MM.1S (cell line): ENCODE measurements at regions not wholly inside any gene's neighbourhood (a gene's known extent, or its start where the extent isn't known, plus 50 kb on each side); places are given as distances from the start of the nearest gene placed in this dataset.

ENCODE experiments used
- DNase-seq: peaks from one replicate; pipeline ENCODE4 v3.0.0-alpha.2; 2015
- H2AFZ ChIP-seq: fragments of 300-600 bp; sonication (generic); 2 replicates; pipeline ENCODE4 v1.6.0; 2016; ENCODE audit warnings: antibody characterized with exemption, low read length
- H3F3A ChIP-seq: fragments of 300-600 bp; sonication (generic); 2 replicates; pipeline ENCODE4 v1.6.1; 2016; ENCODE audit warnings: mild to moderate bottlenecking, antibody characterized with exemption, low read length, moderate library complexity, mixed read lengths; ENCODE audit not compliant: insufficient read depth
- H3K27ac ChIP-seq: fragments of 300-600 bp; sonication (generic); 2 replicates; pipeline ENCODE4 v1.5.1; 2016; ENCODE audit warnings: mild to moderate bottlenecking, low read length
- H3K27me3 ChIP-seq: fragments of 300-600 bp; sonication (generic); replicated peaks from 2 replicates; pipeline ENCODE4 v1.6.0; 2016; ENCODE audit warnings: low read length; ENCODE audit not compliant: insufficient read depth
- H3K36me3 ChIP-seq: fragments of 300-600 bp; sonication (generic); replicated peaks from 2 replicates; pipeline ENCODE4 v1.6.1; 2016; ENCODE audit warnings: mild to moderate bottlenecking, low read length, mixed read lengths; ENCODE audit not compliant: insufficient read depth
- H3K4me1 ChIP-seq: fragments of 300-600 bp; sonication (generic); 2 replicates; pipeline ENCODE4 v1.6.1; 2016; ENCODE audit warnings: low read length, mixed read lengths
- H3K4me2 ChIP-seq: fragments of 300-600 bp; sonication (generic); 2 replicates; pipeline ENCODE4 v1.6.0; 2016; ENCODE audit warnings: low read depth, low read length
- H3K4me3 ChIP-seq: fragments of 300-600 bp; sonication (generic); 2 replicates; pipeline ENCODE4 v1.5.1; 2016; ENCODE audit warnings: low read length, mixed read lengths
- H3K79me2 ChIP-seq: fragments of 300-600 bp; sonication (generic); 2 replicates; pipeline ENCODE4 v1.6.1; 2016; ENCODE audit warnings: mixed run types, low read length, mixed read lengths
- H3K9ac ChIP-seq: fragments of 300-600 bp; sonication (generic); 2 replicates; pipeline ENCODE4 v1.6.1; 2016; ENCODE audit warnings: low read length, mixed read lengths
- H3K9me2 ChIP-seq: fragments of 300-600 bp; sonication (generic); replicated peaks from 2 replicates; pipeline ENCODE4 v1.6.1; 2016; ENCODE audit warnings: mild to moderate bottlenecking, low read length, mixed read lengths; ENCODE audit not compliant: insufficient read depth
- H3K9me3 ChIP-seq: fragments of 300-600 bp; sonication (generic); replicated peaks from 2 replicates; pipeline ENCODE4 v1.6.1; 2016; ENCODE audit warnings: mild to moderate bottlenecking, low read length, mixed read lengths; ENCODE audit not compliant: insufficient read depth
- H4K20me1 ChIP-seq: fragments of 300-600 bp; sonication (generic); 2 replicates; pipeline ENCODE4 v1.6.1; 2016; ENCODE audit warnings: mild to moderate bottlenecking, low read length, moderate library complexity, mixed read lengths; ENCODE audit not compliant: insufficient read depth
- EZH2 ChIP-seq: fragments of 300-600 bp; sonication (generic); optimal IDR thresholded peaks from 2 replicates; pipeline ENCODE3; 2017; ENCODE audit warnings: low read depth, mild to moderate bottlenecking, antibody characterized with exemption, low read length, mixed read lengths
- EZH2phosphoT487 ChIP-seq: fragments of 300-600 bp; sonication (generic); IDR thresholded peaks from 2 replicates; pipeline ENCODE4 v1.6.1; 2018; ENCODE audit warnings: antibody characterized with exemption, low read length
- TF ChIP-seq, protein P1 (sequence below): fragments of 300-600 bp; sonication (generic); IDR thresholded peaks from 2 replicates; pipeline ENCODE4 v1.5.1; 2016; ENCODE audit warnings: antibody characterized with exemption, low read length, mixed read lengths

DNA sequence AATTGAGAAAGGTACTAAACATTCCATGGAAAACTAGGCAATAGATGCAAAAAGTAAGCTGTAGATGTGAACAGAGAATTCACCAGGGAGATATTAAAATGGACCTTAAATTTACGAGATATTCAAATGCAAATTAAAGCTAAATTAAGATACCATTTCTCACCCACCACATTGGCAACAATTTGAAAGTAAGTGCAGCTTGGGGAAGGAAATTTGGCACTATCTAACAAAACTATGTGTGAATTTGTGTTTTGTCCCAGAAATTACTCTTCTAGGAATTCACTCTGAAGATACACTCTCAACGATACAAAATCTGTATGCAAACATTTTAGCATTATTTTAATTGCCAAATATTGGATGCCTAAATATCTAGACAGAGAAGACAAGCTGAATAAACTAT lies 178.2 kb upstream of the SORCS1 start:
- Histone ChIP-seq H3K4me2 (no peak overlapping the region), H3K4me3 (no peak overlapping the region), H3K9me2 (no peaks in the 10 kb centered on the region), H3K9ac (no peak overlapping the region), H3F3A (no peaks in the 10 kb centered on the region), H4K20me1 (no peaks in the 10 kb centered on the region), H3K4me1 (no peaks in the 10 kb centered on the region), H3K36me3 (no peaks in the 10 kb centered on the region), H3K9me3 (no peaks in the 10 kb centered on the region), H2AFZ (no peak overlapping the region), H3K79me2 (no peaks in the 10 kb centered on the region), H3K27ac (no peak overlapping the region), H3K27me3 (no peaks in the 10 kb centered on the region)
- no peak for TF ChIP-seq EZH2phosphoT487
- TF ChIP-seq, protein P1, sequence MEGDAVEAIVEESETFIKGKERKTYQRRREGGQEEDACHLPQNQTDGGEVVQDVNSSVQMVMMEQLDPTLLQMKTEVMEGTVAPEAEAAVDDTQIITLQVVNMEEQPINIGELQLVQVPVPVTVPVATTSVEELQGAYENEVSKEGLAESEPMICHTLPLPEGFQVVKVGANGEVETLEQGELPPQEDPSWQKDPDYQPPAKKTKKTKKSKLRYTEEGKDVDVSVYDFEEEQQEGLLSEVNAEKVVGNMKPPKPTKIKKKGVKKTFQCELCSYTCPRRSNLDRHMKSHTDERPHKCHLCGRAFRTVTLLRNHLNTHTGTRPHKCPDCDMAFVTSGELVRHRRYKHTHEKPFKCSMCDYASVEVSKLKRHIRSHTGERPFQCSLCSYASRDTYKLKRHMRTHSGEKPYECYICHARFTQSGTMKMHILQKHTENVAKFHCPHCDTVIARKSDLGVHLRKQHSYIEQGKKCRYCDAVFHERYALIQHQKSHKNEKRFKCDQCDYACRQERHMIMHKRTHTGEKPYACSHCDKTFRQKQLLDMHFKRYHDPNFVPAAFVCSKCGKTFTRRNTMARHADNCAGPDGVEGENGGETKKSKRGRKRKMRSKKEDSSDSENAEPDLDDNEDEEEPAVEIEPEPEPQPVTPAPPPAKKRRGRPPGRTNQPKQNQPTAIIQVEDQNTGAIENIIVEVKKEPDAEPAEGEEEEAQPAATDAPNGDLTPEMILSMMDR, result no peak
- TF ChIP-seq EZH2, result no peak
- DNase-seq, result no peak

DNA sequence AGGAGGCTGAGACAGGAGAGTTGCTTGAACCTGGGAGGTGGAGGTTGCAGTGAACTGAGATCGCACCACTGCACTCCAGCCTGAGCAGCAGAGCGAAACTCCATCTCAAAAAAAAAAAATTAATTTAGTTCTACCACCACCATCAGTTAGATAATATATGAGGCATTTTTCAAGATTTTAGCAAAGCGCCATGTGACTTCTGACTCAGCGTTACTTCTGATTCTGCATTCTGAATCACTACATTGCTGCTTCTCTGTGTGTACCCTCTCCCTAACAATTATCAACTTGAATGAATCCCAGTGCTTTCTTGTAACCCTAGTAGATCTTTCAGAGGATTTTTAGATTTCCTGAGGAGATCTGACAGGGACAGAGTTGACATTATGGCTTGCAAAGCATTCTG lies 176.8 kb upstream of the SORCS1 start:
- no peak overlapping the region for H3K4me3 ChIP-seq
- no peaks in the 10 kb centered on the region for H3K36me3 ChIP-seq
- no peaks in the 10 kb centered on the region for H3K9me2 ChIP-seq
- H3K4me2 ChIP-seq, result no peak overlapping the region
- H3K4me1 ChIP-seq, result no peaks in the 10 kb centered on the region
- no peaks in the 10 kb centered on the region for H3K27me3 ChIP-seq
- no peak overlapping the region for H3K9ac ChIP-seq
- no peak overlapping the region for H3K27ac ChIP-seq
- H4K20me1 ChIP-seq, result no peaks in the 10 kb centered on the region
- no peaks in the 10 kb centered on the region for H3F3A ChIP-seq
- DNase-seq, result no peak
- no peak for TF ChIP-seq EZH2
- no peak for TF ChIP-seq EZH2phosphoT487
- TF ChIP-seq, protein P1, result no peak
- no peak overlapping the region for H2AFZ ChIP-seq
- H3K79me2 ChIP-seq, result no peaks in the 10 kb centered on the region
- no peaks in the 10 kb centered on the region for H3K9me3 ChIP-seq

DNA sequence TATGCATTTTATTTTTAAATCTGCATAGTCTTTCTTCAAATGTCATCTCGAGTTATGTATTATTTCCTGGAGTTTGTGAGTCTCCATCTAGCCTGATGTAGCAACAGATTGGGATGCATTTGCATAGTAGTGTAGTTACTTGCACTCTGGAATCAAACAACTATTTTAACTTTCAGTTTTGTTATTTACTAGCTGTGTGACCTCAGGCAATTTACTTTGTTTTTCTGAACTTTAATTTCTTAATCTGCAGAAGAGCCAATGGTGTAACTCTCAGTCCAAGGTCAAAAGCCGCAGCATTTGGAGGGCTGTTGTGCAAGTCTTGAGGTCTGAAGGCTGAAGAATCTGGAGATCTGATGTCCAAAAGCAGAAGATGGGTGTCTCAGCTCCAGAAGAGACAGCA lies 175.8 kb upstream of the SORCS1 start:
- Histone ChIP-seq H3K79me2 (no peaks in the 10 kb centered on the region), H3K27ac (no peak overlapping the region), H4K20me1 (no peaks in the 10 kb centered on the region), H3K4me2 (no peak overlapping the region), H3F3A (no peaks in the 10 kb centered on the region), H3K27me3 (no peaks in the 10 kb centered on the region), H2AFZ (no peak overlapping the region), H3K36me3 (no peaks in the 10 kb centered on the region), H3K9me2 (no peaks in the 10 kb centered on the region), H3K4me1 (no peaks in the 10 kb centered on the region), H3K4me3 (no peak overlapping the region; the same call in 1 of the 2 replicates), H3K9me3 (no peaks in the 10 kb centered on the region), H3K9ac (no peak overlapping the region)
- DNase-seq, result peak; percentile 6
- TF ChIP-seq EZH2phosphoT487 (no peak), EZH2 (no peak)
- TF ChIP-seq, protein P1, result no peak

DNA sequence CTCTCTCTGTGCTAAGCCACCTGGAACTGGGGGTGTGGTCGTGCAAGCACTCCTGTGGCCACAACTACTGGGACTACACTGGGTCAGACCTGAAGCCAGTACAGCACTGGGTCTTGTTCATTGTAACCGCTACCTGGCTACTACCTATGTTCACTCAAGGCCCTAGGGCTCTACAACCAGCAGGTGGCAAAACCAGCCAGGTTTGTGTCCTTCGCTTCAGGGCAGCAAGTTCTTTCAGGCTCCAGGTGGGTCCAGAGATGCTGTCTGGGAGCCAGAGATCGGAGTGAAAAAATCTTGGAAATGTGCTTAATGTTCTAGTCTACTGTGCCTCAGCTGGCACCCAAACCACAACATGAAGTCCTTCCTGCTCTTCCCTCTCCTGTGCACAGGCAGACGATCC lies 171.6 kb upstream of the SORCS1 start:
- Histone ChIP-seq H3K4me1 (no peaks in the 10 kb centered on the region), H3K4me2 (no peak overlapping the region), H3K27me3 (no peaks in the 10 kb centered on the region), H4K20me1 (no peaks in the 10 kb centered on the region), H3K9ac (no peak overlapping the region), H3K79me2 (no peaks in the 10 kb centered on the region), H3K36me3 (no peaks in the 10 kb centered on the region), H3F3A (no peaks in the 10 kb centered on the region), H3K27ac (no peak overlapping the region), H3K9me3 (no peaks in the 10 kb centered on the region), H2AFZ (no peak overlapping the region), H3K4me3 (no peak overlapping the region), H3K9me2 (no peaks in the 10 kb centered on the region)
- no peak for TF ChIP-seq EZH2
- TF ChIP-seq EZH2phosphoT487, result no peak
- TF ChIP-seq, protein P1, result no peak
- no peak for DNase-seq
